CD4-positive, alpha-beta T cell (primary cell): ENCODE measurements at regions not wholly inside any gene's neighbourhood (a gene's known extent, or its start where the extent isn't known, plus 50 kb on each side); places are given as distances from the start of the nearest gene placed in this dataset.

Source experiments
- ATAC-seq: fragments of 200-7000 bp; cut with Tn5 transposase; one replicate; pipeline ENCODE4 v1.10.0; 2022; ENCODE audit warnings: mild to moderate bottlenecking; ENCODE audit not compliant: poor library complexity
- CTCF ChIA-PET: fragments of 350-600 bp; sonication (Branson Sonifier 250); formaldehyde crosslinking; loops from one replicate; lab custom pipeline; 2021; ENCODE audit warnings: antibody characterized with exemption, inconsistent platforms; lab: Charles Lee
- POLR2A ChIA-PET: fragments of 350-600 bp; sonication (Branson Sonifier 250); formaldehyde crosslinking; loops from one replicate; lab custom pipeline; 2021; ENCODE audit warnings: antibody characterized with exemption, inconsistent platforms; lab: Charles Lee
- DNase-seq, 14 experiments: peaks; one replicate each; pipeline ENCODE4 v3.0.0-alpha.2; 2013 to 2020; ENCODE audit warnings: mixed read lengths in 2 of 14
- H3K27ac ChIP-seq, 2 donors: one replicate each; pipeline versions ENCODE4 v1.5.1 to v1.7.0; 2013; ENCODE audit warnings: low read length in 2 of 2, low read depth in 1 of 2, mild to moderate bottlenecking in 1 of 2
- H3K27me3 ChIP-seq, 2 experiments: 1 replicate in 1 of 2; 2 replicates in 1 of 2; pipeline versions ENCODE4 v1.6.1 to v1.7.0; 2013; ENCODE audit warnings: low read length in 2 of 2, control low read depth in 1 of 2, mild to moderate bottlenecking in 1 of 2, moderate library complexity in 1 of 2; ENCODE audit not compliant: insufficient read depth in 2 of 2, control insufficient read depth in 1 of 2
- H3K36me3 ChIP-seq: one replicate; pipeline ENCODE4 v1.6.1; 2013; ENCODE audit warnings: low read length, control low read depth; ENCODE audit not compliant: insufficient read depth
- H3K4me1 ChIP-seq: one replicate; pipeline ENCODE4 v1.6.1; 2013; ENCODE audit warnings: low read length, control low read depth; ENCODE audit not compliant: insufficient read depth
- H3K4me3 ChIP-seq: one replicate; pipeline ENCODE4 v1.5.1; 2013; ENCODE audit warnings: mild to moderate bottlenecking, low read length, moderate library complexity
- H3K9me3 ChIP-seq, 2 experiments: 1 replicate in 1 of 2; 2 replicates in 1 of 2; pipeline versions ENCODE4 v1.6.1 to v1.7.0; 2013; ENCODE audit warnings: low read length in 2 of 2, mild to moderate bottlenecking in 2 of 2, control low read depth in 1 of 2, moderate library complexity in 1 of 2; ENCODE audit not compliant: control insufficient read depth in 1 of 2, insufficient read depth in 1 of 2
- H3K27ac Mint-ChIP-seq: one replicate; pipeline ENCODE4 v1.8.0; 2020; ENCODE audit warnings: mixed read lengths
- H3K27me3 Mint-ChIP-seq: one replicate; pipeline ENCODE4 v1.8.0; 2021; ENCODE audit warnings: mixed read lengths
- H3K36me3 Mint-ChIP-seq: one replicate; pipeline ENCODE4 v1.8.0; 2021; ENCODE audit warnings: low read depth, mixed read lengths
- H3K4me1 Mint-ChIP-seq: one replicate; pipeline ENCODE4 v1.8.0; 2021; ENCODE audit warnings: low read depth, mixed read lengths
- H3K4me3 Mint-ChIP-seq: one replicate; pipeline ENCODE4 v1.8.0; 2020; ENCODE audit warnings: mild to moderate bottlenecking, mixed read lengths
- H3K9me3 Mint-ChIP-seq: one replicate; pipeline ENCODE4 v1.8.0; 2020; ENCODE audit warnings: mixed read lengths
- intact Hi-C, 2 experiments: fragments of 100-400 bp; cut with DNase I in 1 of 2; cut with micrococcal nuclease in 1 of 2; formaldehyde crosslinking; loops; one replicate each; pipeline versions ENCODE4 v1.15.1 to v1.9.0; 2023 to 2025; cut with DNase I, micrococcal nuclease
- TF ChIP-seq, protein P1 (sequence below): fragments of 200-600 bp; IDR thresholded peaks from one replicate; pipeline ENCODE4 v1.8.0; 2022; ENCODE audit warnings: antibody characterized with exemption, mild to moderate bottlenecking

DNA sequence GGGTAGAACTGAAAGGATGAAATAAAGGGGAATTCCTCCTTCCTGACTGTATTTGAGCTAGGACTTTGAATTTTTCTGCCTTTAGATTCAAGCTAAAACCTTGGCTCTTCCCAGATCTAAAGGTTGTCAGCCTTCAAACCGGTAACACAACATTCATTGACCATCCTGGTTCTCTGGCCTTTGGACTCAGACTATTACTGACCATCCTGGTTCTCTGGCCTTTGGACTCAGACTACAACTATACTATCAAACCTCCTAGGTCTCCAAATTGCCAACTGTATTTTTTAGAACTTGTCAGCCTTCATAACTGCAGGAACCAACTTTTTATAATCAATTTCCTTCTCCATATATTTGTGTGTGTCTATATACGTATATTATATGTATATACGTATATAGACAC lies 140.6 kb upstream of the RBMY1B start:
- H3K36me3 Mint-ChIP-seq, result no peaks in the 10 kb centered on the region
- H3K27me3 Mint-ChIP-seq, result no peaks in the 10 kb centered on the region
- ATAC-seq (no peak), DNase-seq (no peak)
- intact Hi-C loops, result no loop called here
- ChIA-PET POLR2A (no interaction called here), CTCF (no interaction called here)
- no peaks in the 10 kb centered on the region for H3K9me3 Mint-ChIP-seq
- no peaks in the 10 kb centered on the region for H3K4me1 Mint-ChIP-seq
- H3K9me3 ChIP-seq, result no peaks in the 10 kb centered on the region
- no peaks in the 10 kb centered on the region for H3K4me1 ChIP-seq
- H3K36me3 ChIP-seq, result no peaks in the 10 kb centered on the region
- no peaks in the 10 kb centered on the region for H3K27me3 ChIP-seq
- H3K4me3 Mint-ChIP-seq, result no peak overlapping the region
- no peak overlapping the region for H3K4me3 ChIP-seq
- H3K27ac Mint-ChIP-seq, result no peak overlapping the region
- no peak overlapping the region for H3K27ac ChIP-seq
- TF ChIP-seq, protein P1, sequence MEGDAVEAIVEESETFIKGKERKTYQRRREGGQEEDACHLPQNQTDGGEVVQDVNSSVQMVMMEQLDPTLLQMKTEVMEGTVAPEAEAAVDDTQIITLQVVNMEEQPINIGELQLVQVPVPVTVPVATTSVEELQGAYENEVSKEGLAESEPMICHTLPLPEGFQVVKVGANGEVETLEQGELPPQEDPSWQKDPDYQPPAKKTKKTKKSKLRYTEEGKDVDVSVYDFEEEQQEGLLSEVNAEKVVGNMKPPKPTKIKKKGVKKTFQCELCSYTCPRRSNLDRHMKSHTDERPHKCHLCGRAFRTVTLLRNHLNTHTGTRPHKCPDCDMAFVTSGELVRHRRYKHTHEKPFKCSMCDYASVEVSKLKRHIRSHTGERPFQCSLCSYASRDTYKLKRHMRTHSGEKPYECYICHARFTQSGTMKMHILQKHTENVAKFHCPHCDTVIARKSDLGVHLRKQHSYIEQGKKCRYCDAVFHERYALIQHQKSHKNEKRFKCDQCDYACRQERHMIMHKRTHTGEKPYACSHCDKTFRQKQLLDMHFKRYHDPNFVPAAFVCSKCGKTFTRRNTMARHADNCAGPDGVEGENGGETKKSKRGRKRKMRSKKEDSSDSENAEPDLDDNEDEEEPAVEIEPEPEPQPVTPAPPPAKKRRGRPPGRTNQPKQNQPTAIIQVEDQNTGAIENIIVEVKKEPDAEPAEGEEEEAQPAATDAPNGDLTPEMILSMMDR, result no peak

DNA sequence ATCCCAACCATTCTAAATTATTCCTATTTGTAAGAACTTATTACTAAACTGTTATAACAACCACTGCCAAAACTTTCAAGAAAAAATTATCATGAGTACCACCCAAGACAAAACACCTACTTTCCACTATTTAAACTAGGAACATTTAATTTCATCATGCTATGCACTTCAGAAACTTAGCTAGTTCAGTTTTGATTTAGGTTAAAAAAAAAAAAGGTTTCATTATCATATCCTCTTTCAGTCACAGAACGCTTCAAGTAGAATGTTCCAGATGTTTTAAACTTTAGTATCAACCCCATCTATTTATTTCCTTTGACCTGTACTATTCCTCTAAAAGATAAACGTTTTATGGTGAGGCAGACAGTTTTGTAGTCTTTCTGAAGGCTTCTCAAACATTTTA lies 117.0 kb upstream of the RBMY1B start:
- H3K36me3 ChIP-seq, result no peaks in the 10 kb centered on the region
- H3K36me3 Mint-ChIP-seq, result no peaks in the 10 kb centered on the region
- CTCF ChIA-PET, result no interaction called here
- ATAC-seq (no peak), DNase-seq (no peak)
- H3K4me3 Mint-ChIP-seq, result no peak overlapping the region
- intact Hi-C loops, result no loop called here
- TF ChIP-seq, protein P1, result no peak
- no peaks in the 10 kb centered on the region for H3K9me3 Mint-ChIP-seq
- POLR2A ChIA-PET, result no interaction called here
- no peak overlapping the region for H3K4me3 ChIP-seq
- H3K4me1 ChIP-seq, result no peaks in the 10 kb centered on the region
- H3K27me3 ChIP-seq, result no peaks in the 10 kb centered on the region
- no peaks in the 10 kb centered on the region for H3K9me3 ChIP-seq
- H3K27ac Mint-ChIP-seq, result no peak overlapping the region
- H3K27ac ChIP-seq, result no peak overlapping the region
- no peaks in the 10 kb centered on the region for H3K4me1 Mint-ChIP-seq
- H3K27me3 Mint-ChIP-seq, result no peaks in the 10 kb centered on the region

DNA sequence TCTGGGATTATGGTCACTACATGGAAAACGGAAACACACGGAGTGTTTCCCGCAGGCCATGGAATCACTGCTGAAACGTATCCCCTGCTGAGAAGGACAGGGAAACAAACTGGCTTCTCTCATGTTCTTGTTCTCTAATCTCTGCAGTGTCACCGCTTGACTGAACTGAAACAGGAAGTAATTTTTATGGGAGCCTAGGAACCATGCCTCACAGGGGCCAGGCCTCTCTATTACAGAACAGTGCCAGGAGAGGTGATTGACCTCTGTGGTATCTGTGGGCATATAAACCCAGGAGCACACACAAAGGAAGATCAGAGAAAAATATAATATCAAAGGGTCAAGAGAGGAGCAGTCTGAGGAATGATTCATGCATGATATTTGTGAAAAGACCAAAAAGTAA lies 88.9 kb upstream of the RBMY1B start:
- Mint-ChIP-seq H3K27me3 (no peaks in the 10 kb centered on the region), H3K9me3 (no peaks in the 10 kb centered on the region), H3K4me3 (no peak overlapping the region), H3K36me3 (no peaks in the 10 kb centered on the region), H3K4me1 (no peaks in the 10 kb centered on the region), H3K27ac (no peak overlapping the region)
- POLR2A ChIA-PET, result no interaction called here
- H3K9me3 ChIP-seq, result no peaks in the 10 kb centered on the region
- no peaks in the 10 kb centered on the region for H3K4me1 ChIP-seq
- H3K27ac ChIP-seq, result no peak overlapping the region
- DNase-seq (peak in 1 of 14 experiments; percentile 2), ATAC-seq (no peak)
- no peaks in the 10 kb centered on the region for H3K27me3 ChIP-seq
- no peaks in the 10 kb centered on the region for H3K36me3 ChIP-seq
- no peak overlapping the region for H3K4me3 ChIP-seq
- CTCF ChIA-PET, result no interaction called here
- intact Hi-C loops, result no loop called here
- TF ChIP-seq, protein P1, result no peak
